IMR-90 (cell line): ENCODE measurements at regions not wholly inside any gene's neighbourhood (a gene's known extent, or its start where the extent isn't known, plus 50 kb on each side); places are given as distances from the start of the nearest gene placed in this dataset.
"Not testable (repeated sequence)": the region's sequence is repeated elsewhere in the genome, so short reads cannot be mapped to it uniquely, and the experiment has no call there.

ENCODE experiments used
- ATAC-seq: fragments of 200-7000 bp; cut with Tn5 transposase; 2 replicates; pipeline ENCODE4 v1.9.1; 2020; ENCODE audit warnings: low read depth, mild to moderate bottlenecking, moderate library complexity
- BruUV-seq: library from RNA; stranded (reverse); fragments of 400-500 nt; replicated peaks from 2 replicates; lab custom pipeline; 2021; lab: Mats Ljungman, UMichigan
- CTCF ChIA-PET: fragments of 300-600 bp; formaldehyde crosslinking; extraction: SDS; loops from one replicate; lab custom pipeline; 2021; ENCODE audit warnings: antibody characterized with exemption; lab: Yijun Ruan, JAX
- POLR2A ChIA-PET: fragments of 300-600 bp; sonication (Branson Sonifier 250); formaldehyde crosslinking; loops from one replicate; lab custom pipeline; 2022; ENCODE audit warnings: antibody characterized with exemption; ENCODE audit not compliant: unreplicated experiment; lab: Charles Lee
- DNase-seq: peaks from one replicate; pipeline ENCODE4 v3.0.0; 2013
- H2AFZ ChIP-seq: replicated peaks from 2 replicates; pipeline ENCODE3; 2013; ENCODE audit warnings: low read length, mild to moderate bottlenecking; ENCODE audit not compliant: poor library complexity
- H2AK5ac ChIP-seq: 2 replicates; pipeline ENCODE4 v1.6.1; 2013; ENCODE audit warnings: low read depth, low read length, inconsistent platforms
- H2AK9ac ChIP-seq: replicated peaks from 2 replicates; pipeline ENCODE3; 2013; ENCODE audit warnings: mild to moderate bottlenecking, low read depth, low read length, moderate library complexity; ENCODE audit not compliant: poor library complexity
- H2BK120ac ChIP-seq: 2 replicates; pipeline ENCODE4 v1.6.1; 2013; ENCODE audit warnings: low read depth, low read length, inconsistent platforms
- H2BK15ac ChIP-seq: 3 replicates; pipeline ENCODE4 v1.6.1; 2013; ENCODE audit warnings: low read depth, low read length, inconsistent platforms
- H2BK20ac ChIP-seq: 2 replicates; pipeline ENCODE4 v1.6.1; 2013; ENCODE audit warnings: low read depth, mild to moderate bottlenecking, inconsistent platforms, low read length, moderate library complexity
- H2BK5ac ChIP-seq: 2 replicates; pipeline ENCODE4 v1.6.1; 2013; ENCODE audit warnings: mild to moderate bottlenecking, low read depth, low read length, inconsistent platforms; ENCODE audit not compliant: poor library complexity, severe bottlenecking
- H3K14ac ChIP-seq: replicated peaks from 2 replicates; pipeline ENCODE4 v1.6.1; 2013; ENCODE audit warnings: low read depth, low read length, inconsistent platforms
- H3K18ac ChIP-seq: 2 replicates; pipeline ENCODE4 v1.6.1; 2013; ENCODE audit warnings: low read depth, low read length, control low read depth
- H3K23ac ChIP-seq: 2 replicates; pipeline ENCODE4 v1.6.1; 2013; ENCODE audit warnings: low read depth, low read length, inconsistent platforms
- H3K27ac ChIP-seq: 2 replicates; pipeline ENCODE4 v1.5.1; 2013; ENCODE audit warnings: mild to moderate bottlenecking, control low read depth, low read length; ENCODE audit not compliant: insufficient read depth
- H3K27me3 ChIP-seq: 2 replicates; pipeline ENCODE4 v1.6.1; 2013; ENCODE audit warnings: low read length; ENCODE audit not compliant: control insufficient read depth, insufficient read depth
- H3K36me3 ChIP-seq: 2 replicates; pipeline ENCODE4 v1.6.1; 2013; ENCODE audit warnings: low read length, mixed read lengths; ENCODE audit not compliant: control insufficient read depth, insufficient read depth
- H3K4ac ChIP-seq: 2 replicates; pipeline ENCODE4 v1.6.1; 2013; ENCODE audit warnings: low read depth, low read length, inconsistent platforms
- H3K4me1 ChIP-seq: 2 replicates; pipeline ENCODE4 v1.6.1; 2013; ENCODE audit warnings: low read length, mixed read lengths; ENCODE audit not compliant: control insufficient read depth, insufficient read depth
- H3K4me2 ChIP-seq: 2 replicates; pipeline ENCODE4 v1.6.1; 2013; ENCODE audit warnings: low read depth, mild to moderate bottlenecking, control low read depth, low read length, moderate library complexity
- H3K4me3 ChIP-seq: 2 replicates; pipeline ENCODE4 v1.5.1; 2013; ENCODE audit warnings: low read depth, mild to moderate bottlenecking, control low read depth, low read length, moderate library complexity; ENCODE audit not compliant: insufficient read depth
- H3K56ac ChIP-seq: 2 replicates; pipeline ENCODE4 v1.6.1; 2013; ENCODE audit warnings: low read length, inconsistent platforms; ENCODE audit not compliant: insufficient read depth; ENCODE audit errors: extremely low read depth
- H3K79me1 ChIP-seq, 2 experiments: 2 replicates each; pipeline ENCODE4 v1.6.1; 2013; ENCODE audit warnings: low read length in 2 of 2, inconsistent platforms in 1 of 2, low read depth in 1 of 2
- H3K9ac ChIP-seq: 2 replicates; pipeline ENCODE4 v1.6.1; 2013; ENCODE audit warnings: low read depth, low read length, control low read depth
- H3K9me1 ChIP-seq: 2 replicates; pipeline ENCODE4 v1.6.1; 2013; ENCODE audit warnings: low read length, inconsistent platforms; ENCODE audit not compliant: insufficient read depth
- H3K9me3 ChIP-seq: 2 replicates; pipeline ENCODE4 v1.6.1; 2013; ENCODE audit warnings: low read length; ENCODE audit not compliant: control insufficient read depth, insufficient read depth
- H4K20me1 ChIP-seq: 2 replicates; pipeline ENCODE4 v1.6.1; 2013; ENCODE audit warnings: low read length, inconsistent platforms; ENCODE audit not compliant: insufficient read depth
- H4K5ac ChIP-seq: 2 replicates; pipeline ENCODE4 v1.6.1; 2013; ENCODE audit warnings: mild to moderate bottlenecking, low read depth, low read length, control low read depth
- H4K8ac ChIP-seq, 2 experiments: 2 replicates each; pipeline ENCODE4 v1.6.1; 2013; ENCODE audit warnings: low read depth in 2 of 2, low read length in 2 of 2, control low read depth in 1 of 2, inconsistent platforms in 1 of 2
- H4K91ac ChIP-seq: 2 replicates; pipeline ENCODE4 v1.6.1; 2013; ENCODE audit warnings: low read depth, low read length, inconsistent platforms; ENCODE audit not compliant: insufficient read depth
- WGBS, 2 experiments: methylation state at CpG; one replicate each; pipeline versions ENCODE4 v1.1.5 to v1.1.7; 2013; ENCODE audit warnings: missing lambda C conversion rate in 2 of 2; ENCODE audit not compliant: insufficient read length in 1 of 2; ENCODE audit errors: extremely low coverage in 2 of 2; 5-methylcytosine and 5-hydroxymethylcytosine counted together
- dilution Hi-C: fragments of 300-500 bp; cut with HindIII; formaldehyde crosslinking; loops from one replicate; pipeline ENCODE4 v1.14.3; 2018; ENCODE audit warnings: low sequenced_read_pairs; ENCODE audit not compliant: unreplicated experiment
- in situ Hi-C: fragments of 300-500 bp; cut with MboI; formaldehyde crosslinking; loops from 3 replicates; pipeline ENCODE4 v1.14.3; 2019; ENCODE audit warnings: low sequenced_read_pairs, inconsistent platforms, mixed read lengths
- intact Hi-C: fragments of 100-400 bp; cut with micrococcal nuclease; formaldehyde crosslinking; loops from 2 replicates; pipeline ENCODE4 v1.10.0; 2022

- H4K20me1 ChIP-seq, ATAC-seq, H2BK120ac ChIP-seq, in situ Hi-C loops, intact Hi-C loops, H2BK15ac ChIP-seq, H4K8ac ChIP-seq, H3K4me3 ChIP-seq, H3K79me1 ChIP-seq, H3K9me1 ChIP-seq, POLR2A ChIA-PET, H2AK9ac ChIP-seq, DNase-seq, H4K5ac ChIP-seq, H2AK5ac ChIP-seq, H2BK20ac ChIP-seq, H3K9me3 ChIP-seq, H3K14ac ChIP-seq, H4K91ac ChIP-seq, H3K56ac ChIP-seq, H3K36me3 ChIP-seq, dilution Hi-C loops, H2BK5ac ChIP-seq, H3K4me2 ChIP-seq, H3K4me1 ChIP-seq, H3K4ac ChIP-seq, H3K27me3 ChIP-seq, H3K18ac ChIP-seq, H3K27ac ChIP-seq, CTCF ChIA-PET, H2AFZ ChIP-seq, BruUV-seq, H3K9ac ChIP-seq, H3K23ac ChIP-seq: not testable (repeated sequence)
- 90% methylated on average over 3 of the region's 17 CpGs; no CpG with 5 or more reads in 1 of the 2 experiments for WGBS, 2 experiments
Measured at GRCh38 chr9:65465246-65465895, 180.4 kb upstream of the FOXD4L5 start.

GRCh38 chr9:65462476-65462875 lies 177.5 kb upstream of the FOXD4L5 start:
- H3K14ac ChIP-seq, H3K9me1 ChIP-seq, H2BK120ac ChIP-seq, intact Hi-C loops, H3K36me3 ChIP-seq, H2AK9ac ChIP-seq, H3K56ac ChIP-seq, H3K4ac ChIP-seq, H4K20me1 ChIP-seq, H2AFZ ChIP-seq, H3K18ac ChIP-seq, H3K4me1 ChIP-seq, H2BK5ac ChIP-seq, H4K8ac ChIP-seq, H3K23ac ChIP-seq, H3K4me3 ChIP-seq, H3K4me2 ChIP-seq, H3K27ac ChIP-seq, dilution Hi-C loops, in situ Hi-C loops, BruUV-seq, H3K27me3 ChIP-seq, ATAC-seq, H4K5ac ChIP-seq, POLR2A ChIA-PET, H3K9ac ChIP-seq, CTCF ChIA-PET, H3K9me3 ChIP-seq, H2AK5ac ChIP-seq, H2BK20ac ChIP-seq, H4K91ac ChIP-seq, H2BK15ac ChIP-seq, DNase-seq, H3K79me1 ChIP-seq: not testable (repeated sequence)
- no CpG with 5 or more reads among the region's 15 CpGs for WGBS, 2 experiments
